Endothelial cell of umbilical vein (primary cell): ENCODE measurements at regions not wholly inside any gene's neighbourhood (a gene's known extent, or its start where the extent isn't known, plus 50 kb on each side); places are given as distances from the start of the nearest gene placed in this dataset.
A peak's percentile ranks its signal among the peaks of the same experiment; 100 is the strongest.

ENCODE experiments used
- BruUV-seq: library from RNA; stranded (reverse); fragments of 400-500 nt; replicated peaks from 2 replicates; lab custom pipeline; 2021; lab: Mats Ljungman, UMichigan
- CTCF ChIA-PET: fragments of 300-600, 350-600 bp; sonication (Branson Sonifier 250); formaldehyde crosslinking; loops from one replicate; lab custom pipeline; 2021; ENCODE audit warnings: antibody characterized with exemption, inconsistent platforms; lab: Charles Lee
- POLR2A ChIA-PET: fragments of 300-600, 350-600 bp; sonication (Branson Sonifier 250); formaldehyde crosslinking; loops from one replicate; lab custom pipeline; 2021; ENCODE audit warnings: antibody characterized with exemption, inconsistent platforms; lab: Charles Lee
- DNase-seq: peaks from one replicate; pipeline ENCODE4 v3.0.0-alpha.2; 2011; ENCODE audit warnings: low read depth, low spot score
- FAIRE-seq: peaks from 2 replicates; lab custom pipeline; 2011; peaks lifted over from hg19 to GRCh38; lab: Jason Lieb, UNC
- H2AFZ ChIP-seq: 2 replicates; pipeline ENCODE4 v1.6.0; 2012; ENCODE audit warnings: low read depth, low read length, control low read depth, inconsistent platforms
- H3K27ac ChIP-seq: 2 replicates; pipeline ENCODE4 v1.5.1; 2011; ENCODE audit warnings: low read depth, mild to moderate bottlenecking, control low read depth, low read length, moderate library complexity; ENCODE audit not compliant: insufficient read depth
- H3K27me3 ChIP-seq, 2 experiments: 2 replicates each; pipeline versions ENCODE4 v1.6.0 to v1.6.1; 2011; ENCODE audit warnings: low read length in 2 of 2, mixed read lengths in 1 of 2; ENCODE audit not compliant: control insufficient read depth in 2 of 2, insufficient read depth in 2 of 2
- H3K36me3 ChIP-seq, 2 experiments: 2 replicates in 1 of 2; 3 replicates in 1 of 2; pipeline ENCODE4 v1.5.1; 2011; ENCODE audit warnings: low read length in 2 of 2, mild to moderate bottlenecking in 1 of 2, moderate library complexity in 1 of 2; ENCODE audit not compliant: control insufficient read depth in 2 of 2, insufficient read depth in 2 of 2; ENCODE audit errors: extremely low read depth in 1 of 2
- H3K4me1 ChIP-seq: 3 replicates; pipeline ENCODE4 v1.5.1; 2011; ENCODE audit warnings: mild to moderate bottlenecking, low read length; ENCODE audit not compliant: control insufficient read depth, insufficient read depth; ENCODE audit errors: extremely low read depth
- H3K4me2 ChIP-seq: 2 replicates; pipeline ENCODE4 v1.6.1; 2011; ENCODE audit warnings: low read length, control low read depth, mixed read lengths; ENCODE audit not compliant: insufficient read depth
- H3K4me3 ChIP-seq, 3 experiments: fragments of 200-600 bp in 1 of 3; sonication (generic), shearing (Covaris generic) in 1 of 3; replicated peaks in 1 of 3; 2 replicates each; pipeline ENCODE4 v1.5.1; 2011 to 2016; ENCODE audit warnings: control low read depth in 3 of 3, low read length in 3 of 3, mild to moderate bottlenecking in 2 of 3, inconsistent platforms in 1 of 3, low read depth in 1 of 3, moderate library complexity in 1 of 3; ENCODE audit not compliant: insufficient read depth in 1 of 3
- H3K79me2 ChIP-seq: 2 replicates; pipeline ENCODE4 v1.6.0; 2012; ENCODE audit warnings: low read length, inconsistent platforms; ENCODE audit not compliant: control insufficient read depth, insufficient read depth
- H3K9ac ChIP-seq: replicated peaks from 2 replicates; pipeline ENCODE3; 2011; ENCODE audit warnings: low read length, control low read depth; ENCODE audit not compliant: insufficient read depth; ENCODE audit errors: extremely low read depth
- H3K9me1 ChIP-seq: replicated peaks from 3 replicates; pipeline ENCODE4 v1.6.0; 2011; ENCODE audit warnings: mild to moderate bottlenecking, low read length; ENCODE audit not compliant: control insufficient read depth, insufficient read depth; ENCODE audit errors: extremely low read depth
- H3K9me3 ChIP-seq: replicated peaks from 2 replicates; pipeline ENCODE4 v1.5.1; 2012; ENCODE audit warnings: low read length, inconsistent platforms; ENCODE audit not compliant: control insufficient read depth, insufficient read depth
- H4K20me1 ChIP-seq: replicated peaks from 2 replicates; pipeline ENCODE3; 2011; ENCODE audit warnings: mild to moderate bottlenecking, low read length; ENCODE audit not compliant: control insufficient read depth, insufficient read depth; ENCODE audit errors: extremely low read depth
- EZH2 ChIP-seq: IDR thresholded peaks from 2 replicates; pipeline ENCODE4 v1.6.1; 2012; ENCODE audit warnings: borderline replicate concordance, low read depth, mild to moderate bottlenecking, moderate library complexity, low read length, inconsistent platforms; ENCODE audit not compliant: severe bottlenecking
- FOS ChIP-seq: IDR thresholded peaks from 2 replicates; pipeline ENCODE4 v1.6.1; 2011; ENCODE audit warnings: mild to moderate bottlenecking, low read length, moderate library complexity, borderline replicate concordance; ENCODE audit not compliant: insufficient read depth
- GATA2 ChIP-seq: IDR thresholded peaks from 2 replicates; pipeline ENCODE4 v1.7.0; 2011; ENCODE audit warnings: low read depth, mild to moderate bottlenecking, moderate library complexity, mixed read lengths, low read length; ENCODE audit not compliant: insufficient read length, insufficient read depth
- JUN ChIP-seq: IDR thresholded peaks from 2 replicates; pipeline ENCODE4 v1.6.1; 2011; ENCODE audit warnings: borderline replicate concordance, low read depth; ENCODE audit not compliant: insufficient read length, insufficient read depth
- MYC ChIP-seq: IDR thresholded peaks from one replicate; pipeline ENCODE4 v1.6.1; 2011; ENCODE audit warnings: mild to moderate bottlenecking, low read depth, low read length
- POLR2A ChIP-seq: IDR thresholded peaks from 2 replicates; pipeline ENCODE4 v1.6.1; 2012; ENCODE audit warnings: low read depth, mild to moderate bottlenecking, control low read depth, low read length
- POLR2AphosphoS5 ChIP-seq: IDR thresholded peaks from 2 replicates; pipeline ENCODE4 v1.6.1; 2012; ENCODE audit warnings: low read depth, mild to moderate bottlenecking, control low read depth, low read length, moderate library complexity; ENCODE audit not compliant: insufficient read depth
- dilution Hi-C: fragments of 300-500 bp; cut with MboI; formaldehyde crosslinking; loops from one replicate; pipeline ENCODE4 v1.15.0; 2019; ENCODE audit warnings: low sequenced_read_pairs; ENCODE audit not compliant: extremely low pct_ligation_motif_present
- intact Hi-C: fragments of 100-400 bp; cut with micrococcal nuclease; formaldehyde crosslinking; loops from one replicate; pipeline ENCODE4 v1.10.0; 2022
- TF ChIP-seq, protein P1 (sequence below): IDR thresholded peaks from 2 replicates; pipeline ENCODE4 v1.6.1; 2011; ENCODE audit not compliant: insufficient read depth, insufficient read length
- TF ChIP-seq, protein P2 (sequence below), 2 donors: IDR thresholded peaks; 1 replicate in 1 of 2; 2 replicates in 1 of 2; pipeline ENCODE4 v1.5.1; 2011; ENCODE audit warnings: low read length in 2 of 2, mild to moderate bottlenecking in 2 of 2, moderate library complexity in 2 of 2, control low read depth in 1 of 2, inconsistent platforms in 1 of 2, low read depth in 1 of 2; ENCODE audit not compliant: insufficient read depth in 1 of 2; ENCODE audit errors: extremely low read depth in 1 of 2

DNA sequence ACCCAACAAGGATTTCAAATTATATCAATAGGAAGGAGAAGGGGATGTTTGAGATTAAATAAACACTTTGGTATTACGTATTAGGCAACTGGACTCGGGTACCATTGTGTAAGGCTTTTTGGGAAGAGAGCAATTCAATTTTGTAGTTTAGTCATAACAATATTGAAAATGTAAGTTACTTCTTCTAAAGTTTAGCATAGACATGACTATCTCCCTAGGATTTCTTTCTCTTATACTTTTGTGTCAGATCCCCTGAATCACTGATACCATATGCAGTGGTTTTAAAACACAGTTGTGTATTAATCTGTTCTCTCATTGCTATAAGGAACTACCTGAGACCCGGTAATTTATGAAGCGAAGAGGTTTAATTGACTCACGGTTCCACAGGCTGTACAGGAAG is 123.8 kb upstream of the FAM9C start:
- peak overlapping the region; percentile 20 for H3K4me2 ChIP-seq
- H3K4me3 ChIP-seq: no peak overlapping the region
- intact Hi-C loops (loop anchor here (1.0 kb wide), 1 partner anchor 139 kb away; no protein-coding TSS in a partner anchor), dilution Hi-C loops (no loop called here)
- no peaks in the 10 kb centered on the region for H3K79me2 ChIP-seq
- DNase-seq: no peak
- peaks cover 34% of the 10 kb centered on the region for H3K4me1 ChIP-seq
- no peaks in the 10 kb centered on the region for H3K9me1 ChIP-seq
- no peak for FAIRE-seq
- ChIA-PET POLR2A (no interaction called here), CTCF (no interaction called here)
- no TSS peak for BruUV-seq
- H3K9me3 ChIP-seq: no peaks in the 10 kb centered on the region
- TF ChIP-seq POLR2A (no peak), FOS (no peak), JUN (no peak), POLR2AphosphoS5 (no peak), EZH2 (no peak), GATA2 (no peak), MYC (no peak)
- TF ChIP-seq, protein P1, sequence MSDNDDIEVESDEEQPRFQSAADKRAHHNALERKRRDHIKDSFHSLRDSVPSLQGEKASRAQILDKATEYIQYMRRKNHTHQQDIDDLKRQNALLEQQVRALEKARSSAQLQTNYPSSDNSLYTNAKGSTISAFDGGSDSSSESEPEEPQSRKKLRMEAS: no peak
- TF ChIP-seq, protein P2, sequence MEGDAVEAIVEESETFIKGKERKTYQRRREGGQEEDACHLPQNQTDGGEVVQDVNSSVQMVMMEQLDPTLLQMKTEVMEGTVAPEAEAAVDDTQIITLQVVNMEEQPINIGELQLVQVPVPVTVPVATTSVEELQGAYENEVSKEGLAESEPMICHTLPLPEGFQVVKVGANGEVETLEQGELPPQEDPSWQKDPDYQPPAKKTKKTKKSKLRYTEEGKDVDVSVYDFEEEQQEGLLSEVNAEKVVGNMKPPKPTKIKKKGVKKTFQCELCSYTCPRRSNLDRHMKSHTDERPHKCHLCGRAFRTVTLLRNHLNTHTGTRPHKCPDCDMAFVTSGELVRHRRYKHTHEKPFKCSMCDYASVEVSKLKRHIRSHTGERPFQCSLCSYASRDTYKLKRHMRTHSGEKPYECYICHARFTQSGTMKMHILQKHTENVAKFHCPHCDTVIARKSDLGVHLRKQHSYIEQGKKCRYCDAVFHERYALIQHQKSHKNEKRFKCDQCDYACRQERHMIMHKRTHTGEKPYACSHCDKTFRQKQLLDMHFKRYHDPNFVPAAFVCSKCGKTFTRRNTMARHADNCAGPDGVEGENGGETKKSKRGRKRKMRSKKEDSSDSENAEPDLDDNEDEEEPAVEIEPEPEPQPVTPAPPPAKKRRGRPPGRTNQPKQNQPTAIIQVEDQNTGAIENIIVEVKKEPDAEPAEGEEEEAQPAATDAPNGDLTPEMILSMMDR (IDR thresholded peaks at IDR 0.05; ENCODE audit: extremely low read depth in 1 of 2, insufficient read depth in 1 of 2, low read depth in 1 of 2, low read length in 2 of 2): no peak
- H4K20me1 ChIP-seq: no peaks in the 10 kb centered on the region
- no peaks in the 10 kb centered on the region for H3K36me3 ChIP-seq
- no peak overlapping the region for H2AFZ ChIP-seq
- no peaks in the 10 kb centered on the region for H3K27me3 ChIP-seq
- H3K9ac ChIP-seq: peak overlapping the region; percentile 76
- H3K27ac ChIP-seq: peak overlapping the region; percentile 93
